HL-60 (cell line): ENCODE measurements at regions not wholly inside any gene's neighbourhood (a gene's known extent, or its start where the extent isn't known, plus 50 kb on each side); places are given as distances from the start of the nearest gene placed in this dataset.

Source experiments
- GABPA ChIP-seq: IDR thresholded peaks from 2 replicates; pipeline ENCODE4 v1.6.1; 2012; ENCODE audit warnings: low read depth
- POLR2AphosphoS5 ChIP-seq: IDR thresholded peaks from 2 replicates; pipeline ENCODE4 v1.6.1; 2012; ENCODE audit warnings: low read depth
- SPI1 ChIP-seq: IDR thresholded peaks from 2 replicates; pipeline ENCODE4 v1.6.1; 2012; ENCODE audit warnings: low read depth, mild to moderate bottlenecking, borderline replicate concordance
- TF ChIP-seq, protein P1 (sequence below): IDR thresholded peaks from one replicate; pipeline ENCODE4 v1.5.1; 2011; ENCODE audit warnings: low read length, control low read depth, inconsistent platforms; ENCODE audit not compliant: insufficient read depth
- TF ChIP-seq, protein P2 (sequence below): IDR thresholded peaks from 2 replicates; pipeline ENCODE4 v1.6.1; 2012; ENCODE audit warnings: low read depth; ENCODE audit not compliant: insufficient replicate concordance

DNA sequence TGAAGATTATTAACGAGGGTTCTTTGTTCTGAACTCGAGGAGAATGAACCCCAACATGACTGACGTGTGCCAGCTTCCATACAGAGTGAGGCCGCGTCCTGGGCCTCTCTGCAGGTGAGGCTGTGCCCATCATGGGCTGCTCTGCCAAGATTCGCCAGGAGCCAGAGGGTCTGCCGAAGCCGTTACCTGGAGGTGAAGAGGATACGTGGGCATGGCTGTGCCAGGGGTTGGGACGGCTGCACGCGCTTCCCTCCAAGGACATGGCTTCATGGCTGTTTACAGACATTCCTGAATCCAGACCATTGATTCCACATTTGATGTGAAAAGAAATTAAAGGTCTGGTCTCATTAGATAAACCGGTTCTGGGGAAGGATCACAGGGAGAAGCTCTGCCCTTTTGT, 211.4 kb upstream of the SALL3 start:
- TF ChIP-seq, protein P1, sequence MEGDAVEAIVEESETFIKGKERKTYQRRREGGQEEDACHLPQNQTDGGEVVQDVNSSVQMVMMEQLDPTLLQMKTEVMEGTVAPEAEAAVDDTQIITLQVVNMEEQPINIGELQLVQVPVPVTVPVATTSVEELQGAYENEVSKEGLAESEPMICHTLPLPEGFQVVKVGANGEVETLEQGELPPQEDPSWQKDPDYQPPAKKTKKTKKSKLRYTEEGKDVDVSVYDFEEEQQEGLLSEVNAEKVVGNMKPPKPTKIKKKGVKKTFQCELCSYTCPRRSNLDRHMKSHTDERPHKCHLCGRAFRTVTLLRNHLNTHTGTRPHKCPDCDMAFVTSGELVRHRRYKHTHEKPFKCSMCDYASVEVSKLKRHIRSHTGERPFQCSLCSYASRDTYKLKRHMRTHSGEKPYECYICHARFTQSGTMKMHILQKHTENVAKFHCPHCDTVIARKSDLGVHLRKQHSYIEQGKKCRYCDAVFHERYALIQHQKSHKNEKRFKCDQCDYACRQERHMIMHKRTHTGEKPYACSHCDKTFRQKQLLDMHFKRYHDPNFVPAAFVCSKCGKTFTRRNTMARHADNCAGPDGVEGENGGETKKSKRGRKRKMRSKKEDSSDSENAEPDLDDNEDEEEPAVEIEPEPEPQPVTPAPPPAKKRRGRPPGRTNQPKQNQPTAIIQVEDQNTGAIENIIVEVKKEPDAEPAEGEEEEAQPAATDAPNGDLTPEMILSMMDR, result no peak
- TF ChIP-seq POLR2AphosphoS5 (no peak), GABPA (no peak), SPI1 (no peak)
- TF ChIP-seq, protein P2, sequence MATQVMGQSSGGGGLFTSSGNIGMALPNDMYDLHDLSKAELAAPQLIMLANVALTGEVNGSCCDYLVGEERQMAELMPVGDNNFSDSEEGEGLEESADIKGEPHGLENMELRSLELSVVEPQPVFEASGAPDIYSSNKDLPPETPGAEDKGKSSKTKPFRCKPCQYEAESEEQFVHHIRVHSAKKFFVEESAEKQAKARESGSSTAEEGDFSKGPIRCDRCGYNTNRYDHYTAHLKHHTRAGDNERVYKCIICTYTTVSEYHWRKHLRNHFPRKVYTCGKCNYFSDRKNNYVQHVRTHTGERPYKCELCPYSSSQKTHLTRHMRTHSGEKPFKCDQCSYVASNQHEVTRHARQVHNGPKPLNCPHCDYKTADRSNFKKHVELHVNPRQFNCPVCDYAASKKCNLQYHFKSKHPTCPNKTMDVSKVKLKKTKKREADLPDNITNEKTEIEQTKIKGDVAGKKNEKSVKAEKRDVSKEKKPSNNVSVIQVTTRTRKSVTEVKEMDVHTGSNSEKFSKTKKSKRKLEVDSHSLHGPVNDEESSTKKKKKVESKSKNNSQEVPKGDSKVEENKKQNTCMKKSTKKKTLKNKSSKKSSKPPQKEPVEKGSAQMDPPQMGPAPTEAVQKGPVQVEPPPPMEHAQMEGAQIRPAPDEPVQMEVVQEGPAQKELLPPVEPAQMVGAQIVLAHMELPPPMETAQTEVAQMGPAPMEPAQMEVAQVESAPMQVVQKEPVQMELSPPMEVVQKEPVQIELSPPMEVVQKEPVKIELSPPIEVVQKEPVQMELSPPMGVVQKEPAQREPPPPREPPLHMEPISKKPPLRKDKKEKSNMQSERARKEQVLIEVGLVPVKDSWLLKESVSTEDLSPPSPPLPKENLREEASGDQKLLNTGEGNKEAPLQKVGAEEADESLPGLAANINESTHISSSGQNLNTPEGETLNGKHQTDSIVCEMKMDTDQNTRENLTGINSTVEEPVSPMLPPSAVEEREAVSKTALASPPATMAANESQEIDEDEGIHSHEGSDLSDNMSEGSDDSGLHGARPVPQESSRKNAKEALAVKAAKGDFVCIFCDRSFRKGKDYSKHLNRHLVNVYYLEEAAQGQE, result no peak
